ENCODE measurements at regions not wholly inside any gene's neighbourhood (a gene's known extent, or its start where the extent isn't known, plus 50 kb on each side); places are given as distances from the start of the nearest gene placed in this dataset.

DNA sequence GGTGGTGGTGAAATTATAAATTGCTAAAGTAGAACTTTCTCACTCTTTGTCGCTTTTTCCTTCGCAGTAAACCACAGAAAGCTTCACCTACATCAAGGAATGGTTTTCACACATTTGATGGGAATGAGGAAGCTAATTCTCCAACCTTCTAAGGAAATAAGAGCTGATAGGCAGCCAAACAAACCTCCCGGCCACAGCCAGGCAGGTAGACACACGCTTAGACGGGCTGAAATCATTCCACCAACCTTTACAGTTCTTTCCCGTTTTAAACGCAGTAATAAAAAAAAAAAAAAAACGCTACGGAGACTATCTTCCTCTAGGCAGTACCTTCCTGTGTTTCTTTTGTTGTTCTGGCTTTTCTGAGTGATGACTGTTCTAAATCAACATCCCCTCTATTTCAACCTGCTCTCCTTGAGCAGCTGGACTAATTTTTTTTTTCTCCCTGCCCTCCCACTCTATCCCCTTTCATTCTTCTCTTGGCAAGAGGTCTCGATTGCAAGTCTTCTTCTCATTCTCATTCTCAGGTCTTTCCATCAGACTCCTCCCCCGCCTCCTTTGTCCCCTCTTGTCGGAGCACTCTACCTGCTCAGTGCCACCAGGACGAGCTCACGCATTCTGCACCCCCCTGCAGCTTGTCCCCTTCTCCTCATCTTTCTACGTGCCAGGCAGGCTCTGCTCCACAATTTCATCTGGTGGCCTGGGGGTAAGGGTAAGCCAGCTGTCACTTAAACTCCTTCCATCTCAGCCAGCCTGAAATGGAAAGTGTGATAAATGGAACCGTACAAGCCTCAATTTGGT lies 391.1 kb upstream of the MDFIC2 start:
- TF ChIP-seq, protein P1, sequence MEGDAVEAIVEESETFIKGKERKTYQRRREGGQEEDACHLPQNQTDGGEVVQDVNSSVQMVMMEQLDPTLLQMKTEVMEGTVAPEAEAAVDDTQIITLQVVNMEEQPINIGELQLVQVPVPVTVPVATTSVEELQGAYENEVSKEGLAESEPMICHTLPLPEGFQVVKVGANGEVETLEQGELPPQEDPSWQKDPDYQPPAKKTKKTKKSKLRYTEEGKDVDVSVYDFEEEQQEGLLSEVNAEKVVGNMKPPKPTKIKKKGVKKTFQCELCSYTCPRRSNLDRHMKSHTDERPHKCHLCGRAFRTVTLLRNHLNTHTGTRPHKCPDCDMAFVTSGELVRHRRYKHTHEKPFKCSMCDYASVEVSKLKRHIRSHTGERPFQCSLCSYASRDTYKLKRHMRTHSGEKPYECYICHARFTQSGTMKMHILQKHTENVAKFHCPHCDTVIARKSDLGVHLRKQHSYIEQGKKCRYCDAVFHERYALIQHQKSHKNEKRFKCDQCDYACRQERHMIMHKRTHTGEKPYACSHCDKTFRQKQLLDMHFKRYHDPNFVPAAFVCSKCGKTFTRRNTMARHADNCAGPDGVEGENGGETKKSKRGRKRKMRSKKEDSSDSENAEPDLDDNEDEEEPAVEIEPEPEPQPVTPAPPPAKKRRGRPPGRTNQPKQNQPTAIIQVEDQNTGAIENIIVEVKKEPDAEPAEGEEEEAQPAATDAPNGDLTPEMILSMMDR (IDR thresholded peaks at IDR 0.05), result no peak
- no peak for TF ChIP-seq POLR2A (IDR thresholded peaks at IDR 0.05)

Measured in uterus (tissue), 2 donors.